T-helper 1 cell treated with Interleukin-12 subunit alpha and Interleukin-12 subunit beta and Interleukin-4 antibody, amounts not matched to agents 30 μg/mL and 1 μg/mL, for 36 hours (primary cell): ENCODE measurements at regions not wholly inside any gene's neighbourhood (a gene's known extent, or its start where the extent isn't known, plus 50 kb on each side); places are given as distances from the start of the nearest gene placed in this dataset.
"Not testable (repeated sequence)": the region's sequence is repeated elsewhere in the genome, so short reads cannot be mapped to it uniquely, and the experiment has no call there.

Experiments
- H3K27ac Mint-ChIP-seq: one replicate; pipeline ENCODE4 v1.8.0; 2021; ENCODE audit warnings: mild to moderate bottlenecking, mixed read lengths
- H3K27me3 Mint-ChIP-seq: one replicate; pipeline ENCODE4 v1.8.0; 2021; ENCODE audit warnings: low read depth, mixed read lengths
- H3K36me3 Mint-ChIP-seq: one replicate; pipeline ENCODE4 v1.8.0; 2021; ENCODE audit warnings: low read depth, mixed read lengths
- H3K4me1 Mint-ChIP-seq: one replicate; pipeline ENCODE4 v1.8.0; 2021; ENCODE audit warnings: low read depth, mixed read lengths
- H3K4me3 Mint-ChIP-seq: one replicate; pipeline ENCODE4 v1.8.0; 2021; ENCODE audit warnings: mild to moderate bottlenecking, moderate library complexity, mixed read lengths
- H3K9me3 Mint-ChIP-seq: one replicate; pipeline ENCODE4 v1.8.0; 2021; ENCODE audit warnings: mixed read lengths

DNA sequence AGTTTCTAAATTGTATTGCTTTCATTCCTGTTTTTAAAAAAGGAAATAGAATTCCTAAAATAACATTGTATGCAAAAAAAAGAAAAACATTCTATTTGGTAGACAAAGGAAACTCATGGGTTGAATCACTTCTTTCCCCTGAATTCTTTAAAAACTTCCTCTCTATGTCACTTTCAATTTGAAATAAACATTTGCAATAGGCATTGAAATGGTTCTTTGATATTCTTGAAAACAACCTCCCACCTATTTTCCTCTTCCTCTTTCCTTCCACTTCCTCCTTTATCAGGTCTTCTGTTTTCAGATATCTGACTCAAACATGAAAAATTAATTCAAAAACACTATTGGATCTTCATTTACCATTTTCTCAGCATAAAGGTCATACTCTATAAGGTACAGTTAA is 442.0 kb upstream of the MEF2C start:
- H3K4me1 Mint-ChIP-seq, result no peaks in the 10 kb centered on the region
- H3K36me3 Mint-ChIP-seq, result no peaks in the 10 kb centered on the region
- no peak overlapping the region for H3K4me3 Mint-ChIP-seq
- H3K9me3 Mint-ChIP-seq, result no peaks in the 10 kb centered on the region
- H3K27me3 Mint-ChIP-seq, result no peaks in the 10 kb centered on the region
- H3K27ac Mint-ChIP-seq, result no peak overlapping the region

DNA sequence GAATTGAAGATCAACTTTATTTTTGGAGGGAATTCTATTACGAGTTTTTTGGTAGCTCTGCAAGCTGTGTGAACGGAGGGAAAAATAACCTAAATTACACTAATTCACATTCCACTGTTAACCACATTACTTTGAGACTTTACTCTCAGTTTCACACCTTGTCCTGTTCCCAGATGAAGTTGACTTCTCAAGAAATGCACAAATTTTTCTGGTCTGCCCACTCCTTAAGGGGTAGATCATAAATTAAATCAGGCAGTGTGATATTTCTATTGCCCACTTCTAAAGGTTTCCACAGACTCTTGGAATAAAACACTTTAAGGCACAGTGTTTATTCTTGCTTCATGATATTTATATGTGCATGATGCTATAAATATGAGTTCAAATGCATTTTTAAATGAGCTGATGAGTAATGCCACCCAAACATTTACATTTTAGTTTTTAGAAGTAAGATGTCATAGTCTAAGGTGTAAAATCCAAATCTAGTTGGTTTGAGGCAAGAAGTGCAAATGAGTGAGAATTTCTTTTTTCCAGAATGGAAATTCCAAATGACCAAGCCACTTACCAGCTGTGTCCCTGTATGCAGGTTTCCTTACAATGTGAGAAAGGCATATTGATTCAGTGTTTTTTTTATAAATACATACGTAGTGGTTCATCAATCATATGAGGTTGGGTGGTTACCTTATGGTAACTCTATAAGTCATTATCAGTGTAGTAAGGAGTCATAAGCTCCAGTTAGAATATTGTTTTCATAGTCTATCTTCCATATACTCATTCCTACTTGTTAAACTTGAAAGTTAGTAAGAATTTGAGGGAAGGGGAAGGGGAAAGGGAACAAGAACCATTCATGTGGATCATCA is 437.7 kb upstream of the MEF2C start:
- Mint-ChIP-seq H3K27ac (no peak overlapping the region), H3K9me3 (peaks cover 5% of the 10 kb centered on the region), H3K36me3 (no peaks in the 10 kb centered on the region), H3K4me3 (no peak overlapping the region), H3K4me1 (no peaks in the 10 kb centered on the region), H3K27me3 (no peaks in the 10 kb centered on the region)

DNA sequence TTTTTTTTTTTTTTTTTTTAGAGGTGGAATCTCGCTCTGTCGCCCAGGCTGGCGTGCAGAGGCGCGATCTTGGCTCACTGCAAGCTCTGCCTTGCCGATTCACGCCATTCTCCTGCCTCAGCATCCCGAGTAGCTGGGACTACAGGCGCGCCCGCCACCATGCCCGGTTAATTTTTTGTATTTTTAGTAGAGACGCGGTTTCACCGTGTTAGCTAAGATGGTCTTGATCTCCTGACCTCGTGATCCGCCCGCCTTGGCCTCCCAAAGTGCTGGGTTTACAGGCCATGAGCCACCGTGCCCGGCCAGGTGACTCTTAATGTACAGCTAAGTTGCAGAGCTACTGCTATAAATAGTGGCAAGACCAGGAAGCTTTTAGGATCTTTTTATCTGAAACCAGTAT is 434.9 kb upstream of the MEF2C start:
- not testable (repeated sequence) for H3K4me1 Mint-ChIP-seq, H3K4me3 Mint-ChIP-seq, H3K27me3 Mint-ChIP-seq, H3K36me3 Mint-ChIP-seq, H3K27ac Mint-ChIP-seq, H3K9me3 Mint-ChIP-seq

DNA sequence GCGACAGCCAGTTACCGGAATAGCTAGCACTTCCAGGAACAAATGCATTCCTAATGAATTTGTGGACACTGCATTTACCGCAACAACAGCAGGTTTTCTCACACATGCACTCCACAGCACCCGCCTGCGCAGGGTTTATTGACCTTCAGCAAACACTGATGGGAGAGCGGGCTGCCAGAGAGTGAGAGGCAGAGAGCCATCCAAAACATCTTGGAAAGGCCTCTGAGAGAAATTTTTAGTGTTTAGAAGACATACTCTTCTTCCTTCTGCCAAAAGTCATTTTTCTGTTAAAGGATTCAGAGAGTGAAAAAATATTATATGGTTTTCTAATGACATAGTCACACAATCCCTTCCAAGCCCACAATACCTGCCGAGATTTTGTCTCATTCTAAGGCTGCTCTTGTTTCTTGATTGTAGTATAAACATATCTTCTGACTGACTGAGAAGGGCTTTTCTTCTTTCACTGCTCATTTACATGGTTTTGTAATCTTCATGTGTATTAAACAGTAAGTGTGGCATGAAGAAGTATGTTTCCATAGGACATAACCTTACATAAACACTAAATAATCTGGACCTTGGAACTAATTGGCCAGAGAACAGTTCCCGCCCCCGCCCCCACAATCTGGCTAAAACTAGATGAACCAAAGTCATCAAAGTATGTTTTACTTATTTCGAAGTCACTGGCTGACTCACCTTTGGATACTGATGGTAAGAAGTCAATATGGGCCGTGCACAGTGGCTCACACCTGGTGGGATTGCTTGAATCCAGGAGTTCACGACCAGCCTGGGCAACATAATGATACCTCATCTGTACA is 432.5 kb upstream of the MEF2C start:
- Mint-ChIP-seq H3K4me3 (no peak overlapping the region), H3K27me3 (no peaks in the 10 kb centered on the region), H3K27ac (no peak overlapping the region), H3K4me1 (peaks cover 5% of the 10 kb centered on the region), H3K9me3 (peaks cover 5% of the 10 kb centered on the region), H3K36me3 (no peaks in the 10 kb centered on the region)

DNA sequence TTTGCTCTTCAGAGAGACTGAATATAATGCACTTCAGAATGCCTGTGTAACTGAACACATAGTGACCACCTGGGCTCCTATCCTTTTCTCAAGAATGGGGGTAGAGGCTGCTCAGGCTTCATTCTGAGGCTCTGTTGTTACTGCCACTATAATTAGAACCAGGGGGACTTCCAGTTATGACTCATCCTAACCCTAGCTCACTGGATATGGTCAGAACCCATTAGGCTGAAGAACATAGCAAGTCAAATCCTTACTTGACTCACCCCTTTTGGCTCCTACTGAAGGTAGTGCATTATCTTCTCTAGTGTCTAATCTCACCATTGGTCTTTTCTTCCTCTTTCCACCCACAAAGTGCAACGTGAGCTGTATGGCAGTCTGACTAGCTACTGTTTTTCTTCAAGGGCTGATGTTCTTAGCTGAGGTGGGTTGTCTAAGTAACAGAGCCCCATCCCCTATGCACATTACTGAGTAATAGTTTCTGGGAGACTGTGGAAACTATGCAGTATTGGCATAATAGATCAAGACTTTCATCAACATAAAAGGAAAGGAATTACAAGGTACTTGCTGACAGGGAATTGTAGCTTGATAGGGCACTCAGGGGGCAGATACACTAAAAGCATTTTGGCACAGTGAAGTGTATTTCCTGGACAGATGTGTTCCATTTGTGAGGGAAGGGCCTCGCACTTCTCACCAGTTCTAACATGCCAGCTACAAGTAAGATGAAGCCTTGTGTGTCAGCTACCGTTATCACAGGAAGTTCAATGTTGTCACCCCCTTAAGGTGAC is 431.0 kb upstream of the MEF2C start:
- no peak overlapping the region for H3K4me3 Mint-ChIP-seq
- H3K4me1 Mint-ChIP-seq, result peaks cover 5% of the 10 kb centered on the region
- H3K36me3 Mint-ChIP-seq, result no peaks in the 10 kb centered on the region
- peaks cover 5% of the 10 kb centered on the region for H3K9me3 Mint-ChIP-seq
- peak overlapping the region; percentile 57 for H3K27ac Mint-ChIP-seq
- H3K27me3 Mint-ChIP-seq, result no peaks in the 10 kb centered on the region

DNA sequence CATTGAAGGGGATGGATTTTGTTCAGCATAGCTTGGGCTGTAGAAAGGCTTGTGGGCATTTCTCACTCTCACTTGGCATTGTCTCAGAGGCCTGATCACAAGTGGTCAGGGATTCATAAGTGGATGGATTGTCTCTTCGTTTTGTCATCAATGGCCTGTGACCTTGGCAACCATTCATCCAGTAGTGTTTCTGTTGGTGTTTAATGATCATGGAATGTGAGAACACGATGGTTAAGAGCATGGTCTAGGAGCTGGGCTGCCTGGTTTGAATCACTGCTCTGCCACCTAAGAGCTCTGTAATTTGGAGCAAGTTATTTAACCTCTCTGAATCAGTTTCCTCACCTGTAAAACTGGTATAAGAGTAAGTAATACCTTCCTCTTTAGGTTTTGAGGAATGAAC is 430.1 kb upstream of the MEF2C start:
- no peak overlapping the region for H3K27ac Mint-ChIP-seq
- peaks cover 5% of the 10 kb centered on the region for H3K4me1 Mint-ChIP-seq
- no peak overlapping the region for H3K4me3 Mint-ChIP-seq
- H3K27me3 Mint-ChIP-seq, result no peaks in the 10 kb centered on the region
- peaks cover 5% of the 10 kb centered on the region for H3K9me3 Mint-ChIP-seq
- no peaks in the 10 kb centered on the region for H3K36me3 Mint-ChIP-seq

DNA sequence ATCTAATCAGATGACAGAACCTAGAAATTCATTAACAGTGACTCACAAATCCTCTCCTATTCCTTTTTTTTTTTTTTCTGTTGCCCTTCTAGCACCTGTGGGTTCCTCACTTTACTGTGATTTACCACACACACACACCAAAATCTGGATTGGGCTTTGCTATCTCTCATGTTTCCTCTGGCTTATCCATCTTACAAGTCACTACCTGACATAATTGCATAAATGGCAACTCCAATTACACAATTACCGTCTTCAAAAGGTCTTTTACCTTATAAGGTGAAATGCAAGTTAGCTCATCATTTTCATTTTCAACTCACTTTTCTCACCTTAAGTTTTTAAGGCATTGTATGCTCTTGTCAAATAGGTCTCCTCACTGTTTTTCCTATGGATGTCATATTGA is 426.3 kb upstream of the MEF2C start:
- peaks cover 5% of the 10 kb centered on the region for H3K4me1 Mint-ChIP-seq
- H3K4me3 Mint-ChIP-seq, result no peak overlapping the region
- no peak overlapping the region for H3K27ac Mint-ChIP-seq
- no peaks in the 10 kb centered on the region for H3K27me3 Mint-ChIP-seq
- no peaks in the 10 kb centered on the region for H3K36me3 Mint-ChIP-seq
- H3K9me3 Mint-ChIP-seq, result no peaks in the 10 kb centered on the region

DNA sequence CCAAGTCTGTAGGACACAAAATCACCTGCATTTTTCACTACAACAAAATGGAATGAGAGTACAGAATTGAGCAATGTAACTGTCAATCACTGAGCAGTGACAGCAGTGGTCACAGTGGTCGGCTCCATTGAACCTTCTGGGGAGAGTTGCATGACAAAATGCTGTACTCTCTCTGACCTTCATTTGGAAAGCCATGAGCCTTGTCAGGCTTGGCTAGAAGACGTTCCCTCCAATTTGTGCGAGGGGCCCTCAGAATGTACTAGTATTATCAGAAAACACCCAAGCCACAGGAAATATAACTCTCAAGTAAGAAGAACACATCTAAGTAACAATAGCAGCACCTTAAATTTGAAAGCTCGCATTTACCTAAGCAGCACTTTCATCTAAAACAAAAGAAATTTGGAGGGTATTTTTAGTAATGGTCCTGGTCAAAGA is 425.6 kb upstream of the MEF2C start:
- no peak overlapping the region for H3K27ac Mint-ChIP-seq
- H3K4me1 Mint-ChIP-seq, result peaks cover under 1% of the 10 kb centered on the region
- H3K4me3 Mint-ChIP-seq, result no peak overlapping the region
- H3K27me3 Mint-ChIP-seq, result no peaks in the 10 kb centered on the region
- no peaks in the 10 kb centered on the region for H3K9me3 Mint-ChIP-seq
- H3K36me3 Mint-ChIP-seq, result no peaks in the 10 kb centered on the region

DNA sequence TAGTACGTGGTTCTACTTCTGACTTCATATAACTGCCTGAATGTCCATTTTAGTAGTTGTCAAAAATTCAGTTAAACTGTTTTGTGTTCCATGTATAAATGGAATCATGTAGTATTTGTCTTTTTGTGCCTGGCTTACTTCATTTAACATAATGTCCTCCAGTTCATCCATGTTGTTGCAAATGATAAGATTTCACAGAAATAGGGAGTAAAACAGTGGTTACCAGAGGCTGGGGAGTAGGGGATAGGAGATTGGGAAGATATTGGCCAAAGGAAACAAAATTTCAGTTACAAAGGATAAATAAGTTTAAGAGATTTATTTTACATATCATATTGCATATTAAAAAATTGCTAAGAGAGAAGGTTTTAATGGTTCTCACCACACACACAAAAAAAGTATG is 425.0 kb upstream of the MEF2C start:
- Mint-ChIP-seq H3K27ac (no peak overlapping the region), H3K4me3 (no peak overlapping the region), H3K27me3 (no peaks in the 10 kb centered on the region), H3K4me1 (no peaks in the 10 kb centered on the region), H3K9me3 (no peaks in the 10 kb centered on the region), H3K36me3 (no peaks in the 10 kb centered on the region)

DNA sequence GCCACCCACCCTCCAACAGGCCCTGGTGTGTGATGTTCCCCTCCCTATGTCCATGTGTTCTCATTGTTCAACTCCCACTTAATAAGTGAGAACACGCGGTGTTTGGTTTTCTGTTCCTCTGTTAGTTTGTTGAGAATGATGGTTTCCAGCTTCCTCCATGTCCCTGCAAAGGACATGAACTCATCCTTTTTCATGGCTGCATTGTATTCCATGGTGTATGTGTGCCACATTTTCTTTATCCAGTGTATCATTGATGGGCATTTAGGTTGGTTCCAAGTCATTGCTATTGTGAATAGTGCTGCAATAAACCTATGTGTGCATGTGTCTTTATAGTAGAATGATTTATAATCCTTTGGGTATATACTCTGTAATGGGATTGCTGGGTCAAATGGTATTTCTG is 424.2 kb upstream of the MEF2C start:
- not testable (repeated sequence) for H3K27me3 Mint-ChIP-seq, H3K9me3 Mint-ChIP-seq, H3K36me3 Mint-ChIP-seq, H3K4me3 Mint-ChIP-seq, H3K4me1 Mint-ChIP-seq, H3K27ac Mint-ChIP-seq

DNA sequence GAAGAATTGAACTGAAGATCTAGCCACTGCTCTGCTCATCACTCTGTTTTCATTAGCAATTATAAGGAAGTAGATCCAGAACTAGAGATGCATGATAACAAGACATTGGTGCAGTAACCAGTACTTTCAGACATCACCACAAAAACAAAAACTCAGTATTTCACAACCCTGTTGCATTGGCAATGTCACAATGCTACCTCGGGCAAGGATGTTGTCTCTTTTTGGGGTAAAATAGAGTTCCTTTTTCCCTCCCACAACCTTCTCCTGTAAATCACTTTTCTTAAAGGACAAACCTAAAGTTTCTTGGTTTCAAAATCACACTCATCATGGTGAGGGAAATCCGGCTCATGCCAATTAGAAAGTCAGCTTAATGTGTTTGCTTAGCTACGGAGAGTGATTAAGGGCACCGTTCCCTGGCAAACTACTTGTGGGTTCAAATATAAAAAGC is 420.1 kb upstream of the MEF2C start:
- H3K27ac Mint-ChIP-seq, result no peak overlapping the region
- no peak overlapping the region for H3K4me3 Mint-ChIP-seq
- no peaks in the 10 kb centered on the region for H3K4me1 Mint-ChIP-seq
- no peaks in the 10 kb centered on the region for H3K9me3 Mint-ChIP-seq
- H3K36me3 Mint-ChIP-seq, result no peaks in the 10 kb centered on the region
- no peaks in the 10 kb centered on the region for H3K27me3 Mint-ChIP-seq

DNA sequence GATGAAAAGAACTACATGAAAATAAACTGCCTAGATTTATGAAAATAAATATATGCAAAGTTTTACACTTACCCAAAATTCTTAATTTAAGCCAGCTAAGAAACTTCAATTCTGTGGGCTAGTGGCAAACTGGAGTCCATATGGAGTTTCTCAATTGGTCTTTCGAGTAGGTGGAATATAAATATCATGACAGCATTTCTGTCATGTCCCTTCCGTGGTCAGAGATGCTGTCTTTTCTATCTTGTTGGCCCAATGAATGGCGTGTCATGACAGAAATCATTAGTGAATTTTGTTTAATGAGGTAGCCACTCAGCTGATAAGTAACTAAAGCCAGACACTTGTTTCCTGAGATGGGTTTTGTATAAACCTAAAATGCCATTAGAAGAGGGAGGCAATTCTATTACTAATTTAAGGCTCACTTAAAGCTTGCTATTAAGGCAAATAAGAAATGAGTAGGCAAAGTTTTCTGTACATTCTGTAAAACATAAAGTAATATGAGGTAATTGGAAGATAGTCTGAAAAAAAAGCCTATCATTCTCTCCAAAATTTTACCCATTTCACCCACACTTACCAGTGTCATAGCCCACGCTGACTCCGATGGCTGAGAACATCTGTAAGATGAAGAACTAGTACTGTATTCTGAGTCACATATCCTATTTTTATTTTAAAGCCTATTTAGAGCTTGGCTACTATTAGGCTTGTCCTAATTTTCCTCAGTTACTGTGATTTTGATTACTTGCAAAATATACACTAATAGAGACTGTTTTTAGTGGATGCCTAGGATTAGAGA is 419.3 kb upstream of the MEF2C start:
- H3K4me3 Mint-ChIP-seq, result no peak overlapping the region
- no peaks in the 10 kb centered on the region for H3K4me1 Mint-ChIP-seq
- H3K36me3 Mint-ChIP-seq, result no peaks in the 10 kb centered on the region
- no peaks in the 10 kb centered on the region for H3K27me3 Mint-ChIP-seq
- no peak overlapping the region for H3K27ac Mint-ChIP-seq
- H3K9me3 Mint-ChIP-seq, result no peaks in the 10 kb centered on the region

DNA sequence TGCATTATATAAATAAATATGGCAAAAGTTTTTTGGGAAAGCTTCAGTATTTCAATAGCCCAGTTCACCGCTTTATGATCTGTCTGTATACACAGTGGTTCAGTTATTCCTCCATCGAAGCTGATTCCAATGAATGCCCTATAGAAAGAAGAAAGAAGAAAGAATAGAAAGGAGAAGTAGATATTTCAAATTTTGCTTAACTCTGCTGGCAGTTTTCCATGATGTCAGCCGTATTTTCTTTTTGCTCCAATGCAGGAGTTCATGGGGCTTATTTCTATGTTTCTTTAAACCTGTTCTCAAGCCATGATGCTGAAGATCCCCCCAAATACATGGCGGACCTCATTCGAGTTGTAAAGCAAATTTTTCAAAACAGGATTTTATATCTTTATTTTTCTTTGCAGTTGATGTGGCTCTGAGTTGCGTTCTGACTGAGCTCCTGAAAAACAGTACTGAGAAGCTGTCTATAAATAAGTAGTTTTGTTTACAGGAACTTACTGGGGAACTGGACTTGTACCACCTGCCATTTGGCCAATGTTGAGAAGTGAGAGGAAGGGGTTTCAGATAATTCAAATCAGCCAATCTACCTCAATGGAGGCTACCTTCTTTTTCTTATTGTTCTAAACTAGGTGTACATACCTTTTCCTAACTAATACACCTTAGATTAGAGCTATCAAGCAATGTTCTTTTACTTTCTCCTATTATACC is 418.5 kb upstream of the MEF2C start:
- no peaks in the 10 kb centered on the region for H3K36me3 Mint-ChIP-seq
- H3K9me3 Mint-ChIP-seq, result no peaks in the 10 kb centered on the region
- H3K4me3 Mint-ChIP-seq, result no peak overlapping the region
- H3K27me3 Mint-ChIP-seq, result no peaks in the 10 kb centered on the region
- H3K4me1 Mint-ChIP-seq, result no peaks in the 10 kb centered on the region
- H3K27ac Mint-ChIP-seq, result no peak overlapping the region
